ENCODE measurements at regions not wholly inside any gene's neighbourhood (a gene's known extent, or its start where the extent isn't known, plus 50 kb on each side); places are given as distances from the start of the nearest gene placed in this dataset.

DNA sequence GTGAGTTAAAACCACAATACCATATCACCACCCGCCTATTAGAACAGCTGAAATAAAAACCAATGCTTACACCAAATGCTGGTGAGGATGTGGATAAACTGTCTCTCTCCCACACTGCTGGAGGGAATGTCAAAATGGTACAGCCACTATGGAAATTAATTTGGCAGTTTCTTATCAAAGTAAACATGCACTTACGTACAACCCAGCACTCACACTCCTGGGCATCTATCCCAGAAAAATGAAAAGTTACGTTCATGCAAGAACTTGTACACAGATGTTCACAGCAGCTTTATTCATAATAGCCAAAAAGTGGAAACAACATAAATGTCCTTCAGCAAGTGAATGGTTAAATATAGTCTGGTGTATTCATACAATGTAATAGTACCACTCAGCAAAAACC, 173.2 kb upstream of the MYOCD start:
- DNase-seq (no peak), ATAC-seq (no peak)
- intact Hi-C loops (cut with DNase I, micrococcal nuclease) = no loop called here
- TF ChIP-seq CTCF (IDR thresholded peaks at IDR 0.05) = no peak
- Histone ChIP-seq H3K4me1 (ENCODE audit: low read depth) (no peaks in the 10 kb centered on the region), H3K36me3 (ENCODE audit: low read depth) (no peaks in the 10 kb centered on the region), H3K4me3 (no peak overlapping the region), H3K9me3 (no peaks in the 10 kb centered on the region)

GRCh38 chr17:12505866-12506265, 159.8 kb upstream of the MYOCD start:
- H3K36me3 ChIP-seq (ENCODE audit: low read depth) = no peaks in the 10 kb centered on the region
- no peaks in the 10 kb centered on the region for H3K9me3 ChIP-seq
- intact Hi-C loops (cut with DNase I, micrococcal nuclease) = no loop called here
- no peak for ATAC-seq
- H3K4me3 ChIP-seq = no peak overlapping the region
- TF ChIP-seq CTCF (IDR thresholded peaks at IDR 0.05) = no peak
- H3K4me1 ChIP-seq (ENCODE audit: low read depth) = no peaks in the 10 kb centered on the region
- DNase-seq = no peak

DNA sequence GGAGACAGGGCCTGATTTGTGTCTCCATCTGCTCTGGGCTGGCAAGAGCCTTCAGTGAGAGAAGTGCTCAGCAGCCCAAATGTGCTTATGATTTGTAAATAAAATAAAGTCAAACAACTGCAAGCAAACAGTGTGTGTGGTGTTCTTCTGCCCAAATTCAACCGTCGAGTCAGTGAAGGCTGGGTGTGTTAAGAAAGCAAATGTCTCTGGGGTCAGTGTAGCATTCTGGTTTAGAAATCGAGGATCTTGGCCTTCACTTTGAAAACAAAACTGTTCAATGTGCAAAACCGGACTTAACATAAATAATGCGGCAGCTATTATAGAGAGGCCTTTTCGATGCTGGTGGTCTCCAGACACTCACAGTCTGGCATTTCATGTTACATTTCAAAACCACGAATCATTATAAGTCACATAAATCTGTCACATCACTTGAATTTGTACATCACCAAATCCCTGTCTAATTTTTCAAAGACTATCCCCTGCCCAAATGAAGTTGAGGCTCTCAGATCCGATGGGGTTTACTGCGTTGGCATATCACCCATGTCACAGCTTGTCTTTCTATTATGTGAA, 158.6 kb upstream of the MYOCD start:
- H3K36me3 ChIP-seq (ENCODE audit: low read depth) = no peaks in the 10 kb centered on the region
- DNase-seq (no peak), ATAC-seq (no peak)
- intact Hi-C loops (cut with DNase I, micrococcal nuclease) = no loop called here
- TF ChIP-seq CTCF (IDR thresholded peaks at IDR 0.05) = no peak
- H3K9me3 ChIP-seq = no peaks in the 10 kb centered on the region
- no peak overlapping the region for H3K4me3 ChIP-seq
- H3K4me1 ChIP-seq (ENCODE audit: low read depth) = no peaks in the 10 kb centered on the region

DNA sequence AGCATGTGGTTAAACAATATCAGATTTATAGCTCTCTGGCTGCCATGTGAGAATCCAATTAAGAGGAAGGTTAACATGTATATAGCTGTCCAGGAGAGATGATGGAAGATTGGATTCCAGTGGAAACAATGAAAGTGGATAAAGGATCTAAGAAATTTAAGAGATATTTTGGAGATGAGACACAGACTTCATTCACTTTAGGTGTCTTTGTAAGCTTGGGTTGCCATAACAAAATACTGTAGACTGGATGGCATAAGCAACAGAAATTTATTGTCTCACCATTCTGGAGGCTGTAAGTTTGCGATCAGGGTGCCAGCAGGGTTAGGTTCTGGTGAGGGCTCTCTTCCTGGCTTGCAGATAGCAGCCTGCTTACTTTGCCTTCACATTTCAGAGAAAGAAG, 155.9 kb upstream of the MYOCD start:
- Histone ChIP-seq H3K4me1 (ENCODE audit: low read depth) (no peaks in the 10 kb centered on the region), H3K4me3 (no peak overlapping the region), H3K36me3 (ENCODE audit: low read depth) (no peaks in the 10 kb centered on the region), H3K9me3 (no peaks in the 10 kb centered on the region)
- ATAC-seq (no peak), DNase-seq (no peak)
- intact Hi-C loops (cut with DNase I, micrococcal nuclease) = no loop called here
- no peak for TF ChIP-seq CTCF (IDR thresholded peaks at IDR 0.05)

DNA sequence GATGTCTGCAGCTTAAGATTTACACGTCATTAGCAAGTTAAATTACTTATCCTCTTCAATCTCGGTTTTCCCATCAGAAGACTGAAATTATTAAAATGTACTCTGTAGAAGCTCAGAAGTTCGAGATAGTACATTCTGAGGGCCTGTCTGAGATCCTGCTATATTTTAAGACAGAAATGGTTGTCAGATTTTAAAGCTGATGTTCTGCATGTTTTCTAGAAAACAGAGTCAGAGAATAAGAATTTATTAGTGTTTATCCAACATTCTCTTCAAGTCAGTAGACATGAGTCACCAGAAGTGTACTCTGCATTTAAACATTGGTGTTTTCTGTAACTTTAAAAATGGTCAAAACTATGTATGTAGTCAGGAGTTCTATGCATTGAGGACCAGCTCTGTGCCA, 155.2 kb upstream of the MYOCD start:
- DNase-seq = no peak
- intact Hi-C loops (cut with DNase I, micrococcal nuclease) = no loop called here
- no peaks in the 10 kb centered on the region for H3K36me3 ChIP-seq (ENCODE audit: low read depth)
- H3K4me3 ChIP-seq = no peak overlapping the region
- H3K9me3 ChIP-seq = no peaks in the 10 kb centered on the region
- no peak for TF ChIP-seq CTCF (IDR thresholded peaks at IDR 0.05)
- H3K4me1 ChIP-seq (ENCODE audit: low read depth) = no peaks in the 10 kb centered on the region
- ATAC-seq = no peak
